GM21528 (cell line): ENCODE measurements at regions not wholly inside any gene's neighbourhood (a gene's known extent, or its start where the extent isn't known, plus 50 kb on each side); places are given as distances from the start of the nearest gene placed in this dataset.
"Not testable (repeated sequence)": the region's sequence is repeated elsewhere in the genome, so short reads cannot be mapped to it uniquely, and the experiment has no call there.

ENCODE experiments used
- ATAC-seq: cut with Tn5 transposase; IDR thresholded peaks from one replicate; pipeline ENCODE4 v1.9.1; 2021; ENCODE audit warnings: mild to moderate bottlenecking, moderate library complexity; ENCODE audit not compliant: unreplicated experiment, low FRiP score

GRCh38 chr10:64586934-64587503, 1065.8 kb downstream of the REEP3 start:
- no peak for ATAC-seq

GRCh38 chr10:64594072-64594471, 1072.9 kb downstream of the REEP3 start:
- ATAC-seq, result no peak

GRCh38 chr10:64598600-64598999, 1077.4 kb downstream of the REEP3 start:
- ATAC-seq, result no peak

GRCh38 chr10:64601298-64601697, 1080.1 kb downstream of the REEP3 start:
- no peak for ATAC-seq

GRCh38 chr10:64617085-64617484, 1095.9 kb downstream of the REEP3 start:
- no peak for ATAC-seq

GRCh38 chr10:64619102-64619501, 1097.9 kb downstream of the REEP3 start:
- no peak for ATAC-seq

GRCh38 chr10:64626924-64627323, 1105.7 kb downstream of the REEP3 start:
- no peak for ATAC-seq

GRCh38 chr10:64630534-64630933, 1109.3 kb downstream of the REEP3 start:
- ATAC-seq, result no peak

- no peak for ATAC-seq
Observed at GRCh38 chr10:64635906-64636305, 1114.7 kb downstream of the REEP3 start.

- no peak for ATAC-seq
Observed at GRCh38 chr10:64636461-64636860, 1115.3 kb downstream of the REEP3 start.

GRCh38 chr10:64637939-64638338, 1116.7 kb downstream of the REEP3 start:
- no peak for ATAC-seq

- no peak for ATAC-seq
Observed at GRCh38 chr10:64648915-64649314, 1127.7 kb downstream of the REEP3 start.

- ATAC-seq, result no peak
Observed at GRCh38 chr10:64658528-64658927, 1137.3 kb downstream of the REEP3 start.

- no peak for ATAC-seq
Observed at GRCh38 chr10:64659311-64659710, 1138.1 kb downstream of the REEP3 start.

GRCh38 chr10:64682043-64682442, 1160.8 kb downstream of the REEP3 start:
- ATAC-seq, result no peak

GRCh38 chr10:64690194-64690593, 1169.0 kb downstream of the REEP3 start:
- ATAC-seq, result no peak

- ATAC-seq, result no peak
Observed at GRCh38 chr10:64699244-64699643, 1178.0 kb downstream of the REEP3 start.

GRCh38 chr10:64702086-64702485, 1180.9 kb downstream of the REEP3 start:
- not testable (repeated sequence) for ATAC-seq

- ATAC-seq, result no peak
Observed at GRCh38 chr10:64708884-64709681, 1187.9 kb downstream of the REEP3 start.

- ATAC-seq, result no peak
Observed at GRCh38 chr10:64726466-64726865, 1205.3 kb downstream of the REEP3 start.

GRCh38 chr10:64731016-64731415, 1209.8 kb downstream of the REEP3 start:
- no peak for ATAC-seq

GRCh38 chr10:64732372-64732957, 1211.3 kb downstream of the REEP3 start:
- no peak for ATAC-seq
